Transverse colon (tissue), 4 donors: ENCODE measurements at regions not wholly inside any gene's neighbourhood (a gene's known extent, or its start where the extent isn't known, plus 50 kb on each side); places are given as distances from the start of the nearest gene placed in this dataset.

Experiments used
- DNase-seq: peaks from one replicate; pipeline ENCODE4 v3.0.0-alpha.2; 2019
- H3K27ac ChIP-seq, 4 donors: fragments of 200-600 bp; sonication (generic); 2 replicates each; pipeline ENCODE4 v1.5.1; 2016 to 2018; ENCODE audit warnings: inconsistent platforms in 4 of 4
- H3K27me3 ChIP-seq: fragments of 200-600 bp; sonication (generic); 2 replicates; pipeline ENCODE4 v1.5.1; 2017; ENCODE audit warnings: inconsistent platforms
- H3K36me3 ChIP-seq, 4 donors: fragments of 200-600 bp; sonication (generic); 2 replicates each; pipeline ENCODE4 v1.5.1; 2017 to 2019; ENCODE audit warnings: inconsistent platforms in 4 of 4
- H3K4me1 ChIP-seq, 4 donors: fragments of 200-600 bp; sonication (generic); 2 replicates each; pipeline ENCODE4 v1.5.1; 2017 to 2020; ENCODE audit warnings: inconsistent platforms in 4 of 4
- H3K4me3 ChIP-seq, 4 donors: fragments of 200-600 bp; sonication (generic); 1 replicate in 1 of 4; 2 replicates in 3 of 4; pipeline versions ENCODE4 v1.5.1 to v1.6.1; 2017 to 2019; ENCODE audit warnings: inconsistent platforms in 4 of 4
- H3K9me3 ChIP-seq, 2 donors: fragments of 200-600 bp; sonication (generic); 2 replicates each; pipeline ENCODE4 v1.5.1; 2017 to 2019; ENCODE audit warnings: inconsistent platforms in 2 of 2
- CTCF ChIP-seq, 5 experiments: fragments of 200-600 bp in 3 of 5; fragments of 450-650 bp in 2 of 5; sonication (generic) in 3 of 5; IDR thresholded peaks; 1 replicate in 2 of 5; 2 replicates in 3 of 5; pipeline ENCODE4 v1.5.1; 2016 to 2017; ENCODE audit warnings: antibody characterized with exemption in 5 of 5, inconsistent platforms in 3 of 5, mild to moderate bottlenecking in 2 of 5, moderate library complexity in 1 of 5
- EP300 ChIP-seq: sonication (generic); formaldehyde crosslinking; IDR thresholded peaks from one replicate; pipeline ENCODE4 v1.6.1; 2017; ENCODE audit warnings: antibody characterized with exemption, low read depth
- POLR2A ChIP-seq: fragments of 450-650 bp; IDR thresholded peaks from one replicate; pipeline ENCODE4 v1.6.1; 2016; ENCODE audit warnings: antibody characterized with exemption, mild to moderate bottlenecking, moderate library complexity
- POLR2AphosphoS5 ChIP-seq, 3 donors: sonication (generic); formaldehyde crosslinking; IDR thresholded peaks; one replicate each; pipeline ENCODE4 v1.6.1; 2016; ENCODE audit warnings: antibody characterized with exemption in 3 of 3
- WGBS, 2 donors: methylation state at CpG; one replicate each; pipeline ENCODE4 v1.1.5; 2018; ENCODE audit warnings: low coverage in 1 of 2; 5-methylcytosine and 5-hydroxymethylcytosine counted together
- in situ Hi-C, 4 donors: fragments of 200-750 bp; cut with MboI; loops; one replicate each; pipeline versions ENCODE4 v1.15.0 to v1.15.1; 2017; ENCODE audit warnings: low sequenced_read_pairs in 3 of 4, low pct_ligation_motif_present in 1 of 4, low pct_unique_long_range_greater_than_20kb in 1 of 4
- intact Hi-C: fragments of 100-400 bp; cut with DNase I; formaldehyde crosslinking; loops from one replicate; pipeline ENCODE4 v1.15.1; 2023; ENCODE audit warnings: low total_unique reads

GRCh38 chr1:59018446-59018845, 234.6 kb upstream of the JUN start:
- Histone ChIP-seq H3K27ac (no peak overlapping the region), H3K36me3 (no peaks in the 10 kb centered on the region), H3K27me3 (no peaks in the 10 kb centered on the region), H3K4me1 (peaks cover 16 to 36% (median 20%) of the 10 kb centered on the region in 4 donors), H3K9me3 (no peaks in the 10 kb centered on the region), H3K4me3 (no peak overlapping the region)
- no peak for DNase-seq
- no peak for TF ChIP-seq EP300
- TF ChIP-seq POLR2AphosphoS5 (IDR thresholded peaks at IDR 0.05), result no peak
- no peak for TF ChIP-seq POLR2A
- TF ChIP-seq CTCF (IDR thresholded peaks at IDR 0.05), result no peak
- 86 to 100% methylated on average over 6 of the region's 6 CpGs for WGBS, 2 donors
- in situ Hi-C loops (no loop called here), intact Hi-C loops (no loop called here)

GRCh38 chr1:59018860-59019259, 235.0 kb upstream of the JUN start:
- no peaks in the 10 kb centered on the region for H3K27me3 ChIP-seq
- no peaks in the 10 kb centered on the region for H3K36me3 ChIP-seq
- no peak for DNase-seq
- peaks cover 12 to 32% (median 16%) of the 10 kb centered on the region in 4 donors for H3K4me1 ChIP-seq
- no peak overlapping the region for H3K27ac ChIP-seq
- intact Hi-C loops, result no loop called here
- no peaks in the 10 kb centered on the region for H3K9me3 ChIP-seq
- in situ Hi-C loops, result no loop called here
- no peak overlapping the region for H3K4me3 ChIP-seq
- TF ChIP-seq CTCF (IDR thresholded peaks at IDR 0.05) (no peak), EP300 (no peak), POLR2AphosphoS5 (IDR thresholded peaks at IDR 0.05) (no peak), POLR2A (no peak)
- 90 to 96% methylated on average over 7 of the region's 7 CpGs for WGBS, 2 donors

GRCh38 chr1:59020151-59020997, 236.5 kb upstream of the JUN start:
- H3K9me3 ChIP-seq, result no peaks in the 10 kb centered on the region
- no peaks in the 10 kb centered on the region for H3K36me3 ChIP-seq
- intact Hi-C loops, result no loop called here
- peaks cover 9 to 18% (median 11%) of the 10 kb centered on the region in 4 donors for H3K4me1 ChIP-seq
- in situ Hi-C loops, result no loop called here
- WGBS, 2 donors, result 44 to 71% methylated on average over 1 to 2 of the region's 2 CpGs
- TF ChIP-seq CTCF (IDR thresholded peaks at IDR 0.05), result no peak
- TF ChIP-seq POLR2AphosphoS5 (IDR thresholded peaks at IDR 0.05), result peak; percentile 14 to 62 (median 58)
- peak overlapping the region; percentile 73 to 83 (median 80) for H3K27ac ChIP-seq
- peak overlapping the region in 1 of 4 donors; percentile 28 for H3K4me3 ChIP-seq
- H3K27me3 ChIP-seq, result no peaks in the 10 kb centered on the region
- peak; percentile 68 for DNase-seq

- intact Hi-C loops, result no loop called here
- 99 to 100% methylated on average over 2 to 3 of the region's 3 CpGs for WGBS, 2 donors
- in situ Hi-C loops, result no loop called here
- H3K4me3 ChIP-seq, result no peak overlapping the region
- H3K36me3 ChIP-seq, result no peaks in the 10 kb centered on the region
- no peaks in the 10 kb centered on the region for H3K9me3 ChIP-seq
- peaks cover 9 to 20% (median 11%) of the 10 kb centered on the region in 4 donors for H3K4me1 ChIP-seq
- H3K27ac ChIP-seq, result no peak overlapping the region
- no peaks in the 10 kb centered on the region for H3K27me3 ChIP-seq
- DNase-seq, result no peak
- no peak for TF ChIP-seq POLR2AphosphoS5 (IDR thresholded peaks at IDR 0.05)
- no peak for TF ChIP-seq EP300
- no peak for TF ChIP-seq CTCF (IDR thresholded peaks at IDR 0.05)
- no peak for TF ChIP-seq POLR2A
Observed at GRCh38 chr1:59022199-59022598, 238.4 kb upstream of the JUN start.
